ENCODE measurements at regions not wholly inside any gene's neighbourhood (a gene's known extent, or its start where the extent isn't known, plus 50 kb on each side); places are given as distances from the start of the nearest gene placed in this dataset.

GRCh38 chr21:22552390-22552789 is 1554.2 kb downstream of the NCAM2 start:
- H3K4me3 Mint-ChIP-seq, result no peak overlapping the region
- ChIA-PET POLR2A (no interaction called here), CTCF (no interaction called here)
- no peaks in the 10 kb centered on the region for H3K4me1 Mint-ChIP-seq (ENCODE audit: low read depth)
- H3K9me3 ChIP-seq (ENCODE audit: control insufficient read depth in 1 of 2, insufficient read depth in 1 of 2, low read length in 2 of 2), result peaks cover 0 to 3% of the 10 kb centered on the region in 2 experiments
- no peaks in the 10 kb centered on the region for H3K27me3 ChIP-seq (ENCODE audit: control insufficient read depth in 1 of 2, insufficient read depth in 2 of 2, low read length in 2 of 2)
- no peak overlapping the region for H3K4me3 ChIP-seq (ENCODE audit: low read length)
- H3K27me3 Mint-ChIP-seq, result no peaks in the 10 kb centered on the region
- ATAC-seq (ENCODE audit: poor library complexity) (no peak), DNase-seq (no peak)
- no peak for TF ChIP-seq CTCF (IDR thresholded peaks at IDR 0.05)
- H3K36me3 Mint-ChIP-seq (ENCODE audit: low read depth), result no peaks in the 10 kb centered on the region
- intact Hi-C loops (cut with DNase I, micrococcal nuclease), result no loop called here
- H3K27ac ChIP-seq (ENCODE audit: low read depth in 1 of 2, low read length in 2 of 2), result no peak overlapping the region
- H3K36me3 ChIP-seq (ENCODE audit: insufficient read depth, low read length), result no peaks in the 10 kb centered on the region
- no peak overlapping the region for H3K27ac Mint-ChIP-seq
- no peaks in the 10 kb centered on the region for H3K9me3 Mint-ChIP-seq
- no peaks in the 10 kb centered on the region for H3K4me1 ChIP-seq (ENCODE audit: insufficient read depth, low read length)

- CTCF ChIA-PET, result interaction anchor here (0.6 kb wide), 1 partner anchor 47 kb away, joined by 3 read pairs; no protein-coding TSS in a partner anchor
- H3K27me3 Mint-ChIP-seq, result no peaks in the 10 kb centered on the region
- no peak overlapping the region for H3K4me3 ChIP-seq (ENCODE audit: low read length)
- H3K36me3 Mint-ChIP-seq (ENCODE audit: low read depth), result no peaks in the 10 kb centered on the region
- POLR2A ChIA-PET, result no interaction called here
- H3K9me3 Mint-ChIP-seq, result no peaks in the 10 kb centered on the region
- H3K4me3 Mint-ChIP-seq, result no peak overlapping the region
- DNase-seq (no peak), ATAC-seq (ENCODE audit: poor library complexity) (no peak)
- H3K27me3 ChIP-seq (ENCODE audit: control insufficient read depth in 1 of 2, insufficient read depth in 2 of 2, low read length in 2 of 2), result no peaks in the 10 kb centered on the region
- no peaks in the 10 kb centered on the region for H3K36me3 ChIP-seq (ENCODE audit: insufficient read depth, low read length)
- intact Hi-C loops (cut with DNase I, micrococcal nuclease), result no loop called here
- no peak overlapping the region for H3K27ac ChIP-seq (ENCODE audit: low read depth in 1 of 2, low read length in 2 of 2)
- no peaks in the 10 kb centered on the region for H3K4me1 Mint-ChIP-seq (ENCODE audit: low read depth)
- no peak for TF ChIP-seq CTCF (IDR thresholded peaks at IDR 0.05)
- no peak overlapping the region for H3K27ac Mint-ChIP-seq
- H3K9me3 ChIP-seq (ENCODE audit: control insufficient read depth in 1 of 2, insufficient read depth in 1 of 2, low read length in 2 of 2), result peaks cover 0 to 11% of the 10 kb centered on the region in 2 experiments
- H3K4me1 ChIP-seq (ENCODE audit: insufficient read depth, low read length), result no peaks in the 10 kb centered on the region
Measured at GRCh38 chr21:22554690-22555316, 1556.6 kb downstream of the NCAM2 start.

GRCh38 chr21:22556829-22557228 is 1558.6 kb downstream of the NCAM2 start:
- TF ChIP-seq CTCF (IDR thresholded peaks at IDR 0.05), result no peak
- CTCF ChIA-PET, result no interaction called here
- Mint-ChIP-seq H3K4me1 (ENCODE audit: low read depth) (no peaks in the 10 kb centered on the region), H3K36me3 (ENCODE audit: low read depth) (no peaks in the 10 kb centered on the region), H3K4me3 (no peak overlapping the region), H3K27ac (no peak overlapping the region), H3K27me3 (no peaks in the 10 kb centered on the region), H3K9me3 (no peaks in the 10 kb centered on the region)
- no peaks in the 10 kb centered on the region for H3K27me3 ChIP-seq (ENCODE audit: control insufficient read depth in 1 of 2, insufficient read depth in 2 of 2, low read length in 2 of 2)
- peaks cover 0 to 13% of the 10 kb centered on the region in 2 experiments for H3K9me3 ChIP-seq (ENCODE audit: control insufficient read depth in 1 of 2, insufficient read depth in 1 of 2, low read length in 2 of 2)
- intact Hi-C loops (cut with DNase I, micrococcal nuclease), result no loop called here
- no peak overlapping the region for H3K27ac ChIP-seq (ENCODE audit: low read depth in 1 of 2, low read length in 2 of 2)
- H3K36me3 ChIP-seq (ENCODE audit: insufficient read depth, low read length), result no peaks in the 10 kb centered on the region
- POLR2A ChIA-PET, result no interaction called here
- H3K4me1 ChIP-seq (ENCODE audit: insufficient read depth, low read length), result no peaks in the 10 kb centered on the region
- no peak for DNase-seq
- no peak overlapping the region for H3K4me3 ChIP-seq (ENCODE audit: low read length)
- ATAC-seq (ENCODE audit: poor library complexity), result no peak

Data from CD4-positive, alpha-beta T cell (primary cell).